ENCODE measurements at regions not wholly inside any gene's neighbourhood (a gene's known extent, or its start where the extent isn't known, plus 50 kb on each side); places are given as distances from the start of the nearest gene placed in this dataset.

GRCh38 chrX:69284491-69284890, 119.2 kb upstream of the PJA1 start:
- Histone ChIP-seq H3K36me3 (replicated peaks; ENCODE audit: low read depth, low read length) (no peaks in the 10 kb centered on the region), H2AFZ (ENCODE audit: low read depth, low read length) (no peak overlapping the region), H4K20me1 (ENCODE audit: insufficient read depth, low read length) (no peaks in the 10 kb centered on the region), H3K4me3 (ENCODE audit: low read length) (no peak overlapping the region), H3K27me3 (ENCODE audit: low read depth, low read length) (no peaks in the 10 kb centered on the region), H3K27ac (ENCODE audit: low read length) (no peak overlapping the region), H3K79me2 (ENCODE audit: low read length) (no peaks in the 10 kb centered on the region), H3K4me1 (ENCODE audit: low read length) (peaks cover 5% of the 10 kb centered on the region; the same call in 1 of the 2 replicates), H3K9ac (ENCODE audit: low read length) (no peak overlapping the region), H3K9me3 (ENCODE audit: insufficient read depth, low read length) (no peaks in the 10 kb centered on the region), H3K4me2 (ENCODE audit: low read length) (no peak overlapping the region)
- TF ChIP-seq, protein P1, sequence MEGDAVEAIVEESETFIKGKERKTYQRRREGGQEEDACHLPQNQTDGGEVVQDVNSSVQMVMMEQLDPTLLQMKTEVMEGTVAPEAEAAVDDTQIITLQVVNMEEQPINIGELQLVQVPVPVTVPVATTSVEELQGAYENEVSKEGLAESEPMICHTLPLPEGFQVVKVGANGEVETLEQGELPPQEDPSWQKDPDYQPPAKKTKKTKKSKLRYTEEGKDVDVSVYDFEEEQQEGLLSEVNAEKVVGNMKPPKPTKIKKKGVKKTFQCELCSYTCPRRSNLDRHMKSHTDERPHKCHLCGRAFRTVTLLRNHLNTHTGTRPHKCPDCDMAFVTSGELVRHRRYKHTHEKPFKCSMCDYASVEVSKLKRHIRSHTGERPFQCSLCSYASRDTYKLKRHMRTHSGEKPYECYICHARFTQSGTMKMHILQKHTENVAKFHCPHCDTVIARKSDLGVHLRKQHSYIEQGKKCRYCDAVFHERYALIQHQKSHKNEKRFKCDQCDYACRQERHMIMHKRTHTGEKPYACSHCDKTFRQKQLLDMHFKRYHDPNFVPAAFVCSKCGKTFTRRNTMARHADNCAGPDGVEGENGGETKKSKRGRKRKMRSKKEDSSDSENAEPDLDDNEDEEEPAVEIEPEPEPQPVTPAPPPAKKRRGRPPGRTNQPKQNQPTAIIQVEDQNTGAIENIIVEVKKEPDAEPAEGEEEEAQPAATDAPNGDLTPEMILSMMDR (IDR thresholded peaks at IDR 0.05; ENCODE audit: low read depth, low read length), result no peak
- TF ChIP-seq EZH2phosphoT487 (IDR thresholded peaks at IDR 0.05; ENCODE audit: low read depth), result no peak

GRCh38 chrX:69282893-69283690, 117.8 kb upstream of the PJA1 start:
- Histone ChIP-seq H3K36me3 (replicated peaks; ENCODE audit: low read depth, low read length) (no peaks in the 10 kb centered on the region), H3K9me3 (ENCODE audit: insufficient read depth, low read length) (no peaks in the 10 kb centered on the region), H3K9ac (ENCODE audit: low read length) (no peak overlapping the region), H3K79me2 (ENCODE audit: low read length) (no peaks in the 10 kb centered on the region), H4K20me1 (ENCODE audit: insufficient read depth, low read length) (no peaks in the 10 kb centered on the region), H3K4me2 (ENCODE audit: low read length) (no peak overlapping the region), H3K4me3 (ENCODE audit: low read length) (no peak overlapping the region), H3K27ac (ENCODE audit: low read length) (no peak overlapping the region), H3K27me3 (ENCODE audit: low read depth, low read length) (no peaks in the 10 kb centered on the region), H2AFZ (ENCODE audit: low read depth, low read length) (no peak overlapping the region), H3K4me1 (ENCODE audit: low read length) (peaks cover 5% of the 10 kb centered on the region; the same call in 1 of the 2 replicates)
- TF ChIP-seq, protein P1 (IDR thresholded peaks at IDR 0.05; ENCODE audit: low read depth, low read length), result no peak
- no peak for TF ChIP-seq EZH2phosphoT487 (IDR thresholded peaks at IDR 0.05; ENCODE audit: low read depth)

GRCh38 chrX:69280933-69281332, 115.7 kb upstream of the PJA1 start:
- H3K36me3 ChIP-seq (replicated peaks; ENCODE audit: low read depth, low read length), result no peaks in the 10 kb centered on the region
- H3K9me3 ChIP-seq (ENCODE audit: insufficient read depth, low read length), result no peaks in the 10 kb centered on the region
- no peaks in the 10 kb centered on the region for H3K4me1 ChIP-seq (ENCODE audit: low read length)
- no peak overlapping the region for H3K27ac ChIP-seq (ENCODE audit: low read length)
- H2AFZ ChIP-seq (ENCODE audit: low read depth, low read length), result no peak overlapping the region
- no peak overlapping the region for H3K4me3 ChIP-seq (ENCODE audit: low read length)
- H3K4me2 ChIP-seq (ENCODE audit: low read length), result no peak overlapping the region
- no peaks in the 10 kb centered on the region for H3K79me2 ChIP-seq (ENCODE audit: low read length)
- H3K9ac ChIP-seq (ENCODE audit: low read length), result no peak overlapping the region
- no peaks in the 10 kb centered on the region for H4K20me1 ChIP-seq (ENCODE audit: insufficient read depth, low read length)
- no peak for TF ChIP-seq EZH2phosphoT487 (IDR thresholded peaks at IDR 0.05; ENCODE audit: low read depth)
- TF ChIP-seq, protein P1 (IDR thresholded peaks at IDR 0.05; ENCODE audit: low read depth, low read length), result no peak
- no peaks in the 10 kb centered on the region; the same call in 1 of the 2 replicates for H3K27me3 ChIP-seq (ENCODE audit: low read depth, low read length)

GRCh38 chrX:69279234-69279633, 114.0 kb upstream of the PJA1 start:
- no peaks in the 10 kb centered on the region for H3K79me2 ChIP-seq (ENCODE audit: low read length)
- no peaks in the 10 kb centered on the region; the same call in 1 of the 2 replicates for H3K27me3 ChIP-seq (ENCODE audit: low read depth, low read length)

More at GRCh38 chrX:69279234-69279633, 114.0 kb upstream of the PJA1 start:
- Histone ChIP-seq H3K27ac (ENCODE audit: low read length) (no peak overlapping the region), H3K4me1 (ENCODE audit: low read length) (no peaks in the 10 kb centered on the region), H3K4me2 (ENCODE audit: low read length) (no peak overlapping the region), H3K4me3 (ENCODE audit: low read length) (no peak overlapping the region), H3K36me3 (replicated peaks; ENCODE audit: low read depth, low read length) (no peaks in the 10 kb centered on the region), H4K20me1 (ENCODE audit: insufficient read depth, low read length) (no peaks in the 10 kb centered on the region), H2AFZ (ENCODE audit: low read depth, low read length) (no peak overlapping the region), H3K9me3 (ENCODE audit: insufficient read depth, low read length) (no peaks in the 10 kb centered on the region), H3K9ac (ENCODE audit: low read length) (no peak overlapping the region)
- no peak for TF ChIP-seq EZH2phosphoT487 (IDR thresholded peaks at IDR 0.05; ENCODE audit: low read depth)
- TF ChIP-seq, protein P1 (IDR thresholded peaks at IDR 0.05; ENCODE audit: low read depth, low read length), result no peak

Data from OCI-LY3 (cell line).